ENCODE measurements at regions not wholly inside any gene's neighbourhood (a gene's known extent, or its start where the extent isn't known, plus 50 kb on each side); places are given as distances from the start of the nearest gene placed in this dataset.
"Not testable (repeated sequence)": the region's sequence is repeated elsewhere in the genome, so short reads cannot be mapped to it uniquely, and the experiment has no call there.

DNA sequence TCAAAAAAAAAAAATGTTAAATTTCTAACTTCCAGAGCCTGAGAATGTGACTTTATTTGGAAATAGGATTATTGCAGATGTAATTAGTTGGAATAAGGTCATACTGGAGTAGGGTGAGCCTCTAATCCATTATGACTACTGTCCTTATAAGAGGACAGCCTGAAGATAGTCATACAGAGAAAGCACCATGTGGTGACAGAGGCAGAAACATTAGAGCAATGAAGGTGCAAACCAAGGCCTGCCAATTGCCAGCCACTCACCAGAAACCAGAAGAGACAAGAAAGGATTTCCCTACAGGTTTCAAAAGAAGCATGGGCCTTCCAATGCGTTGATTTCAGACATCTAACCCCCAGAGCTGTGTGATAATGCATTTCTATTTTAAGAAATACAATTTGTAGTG, 659.2 kb upstream of the CHD1 start:
- intact Hi-C loops (cut with DNase I): no loop called here
- no peak overlapping the region for H3K9ac ChIP-seq (ENCODE audit: low read depth in 2 of 2, low read length in 2 of 2)
- no peak overlapping the region for H3K4me3 ChIP-seq
- H3K27ac ChIP-seq: no peak overlapping the region
- H3K9me3 ChIP-seq: no peaks in the 10 kb centered on the region
- H3K27me3 ChIP-seq: no peaks in the 10 kb centered on the region
- TF ChIP-seq, protein P1, sequence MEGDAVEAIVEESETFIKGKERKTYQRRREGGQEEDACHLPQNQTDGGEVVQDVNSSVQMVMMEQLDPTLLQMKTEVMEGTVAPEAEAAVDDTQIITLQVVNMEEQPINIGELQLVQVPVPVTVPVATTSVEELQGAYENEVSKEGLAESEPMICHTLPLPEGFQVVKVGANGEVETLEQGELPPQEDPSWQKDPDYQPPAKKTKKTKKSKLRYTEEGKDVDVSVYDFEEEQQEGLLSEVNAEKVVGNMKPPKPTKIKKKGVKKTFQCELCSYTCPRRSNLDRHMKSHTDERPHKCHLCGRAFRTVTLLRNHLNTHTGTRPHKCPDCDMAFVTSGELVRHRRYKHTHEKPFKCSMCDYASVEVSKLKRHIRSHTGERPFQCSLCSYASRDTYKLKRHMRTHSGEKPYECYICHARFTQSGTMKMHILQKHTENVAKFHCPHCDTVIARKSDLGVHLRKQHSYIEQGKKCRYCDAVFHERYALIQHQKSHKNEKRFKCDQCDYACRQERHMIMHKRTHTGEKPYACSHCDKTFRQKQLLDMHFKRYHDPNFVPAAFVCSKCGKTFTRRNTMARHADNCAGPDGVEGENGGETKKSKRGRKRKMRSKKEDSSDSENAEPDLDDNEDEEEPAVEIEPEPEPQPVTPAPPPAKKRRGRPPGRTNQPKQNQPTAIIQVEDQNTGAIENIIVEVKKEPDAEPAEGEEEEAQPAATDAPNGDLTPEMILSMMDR (IDR thresholded peaks at IDR 0.05): no peak
- no peaks in the 10 kb centered on the region for H3K4me1 ChIP-seq
- H3K36me3 ChIP-seq: no peaks in the 10 kb centered on the region
- DNase-seq: no peak

DNA sequence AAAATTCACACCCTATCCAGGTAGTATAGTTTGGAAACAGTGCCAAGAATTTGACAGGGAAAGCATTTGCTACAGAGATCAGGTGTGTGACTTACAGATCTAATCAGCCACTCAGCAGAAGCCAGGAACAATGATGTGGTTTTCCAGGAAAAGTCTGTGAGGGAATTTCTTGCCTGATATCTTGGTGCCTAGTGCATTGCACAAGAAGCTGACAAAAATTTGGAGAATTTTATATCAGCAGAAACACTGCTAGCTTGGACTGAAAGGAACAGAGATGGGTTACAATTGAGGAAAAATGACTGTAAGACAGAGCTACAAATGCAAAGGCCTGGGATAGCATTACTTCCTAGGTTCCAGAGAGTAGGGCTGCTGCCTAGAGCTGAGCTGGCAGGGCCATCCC, 658.1 kb upstream of the CHD1 start:
- intact Hi-C loops (cut with DNase I): no loop called here
- Histone ChIP-seq H3K27ac (no peak overlapping the region), H3K9ac (ENCODE audit: low read depth in 2 of 2, low read length in 2 of 2) (no peak overlapping the region), H3K36me3 (no peaks in the 10 kb centered on the region), H3K4me1 (no peaks in the 10 kb centered on the region), H3K27me3 (no peaks in the 10 kb centered on the region), H3K4me3 (no peak overlapping the region), H3K9me3 (no peaks in the 10 kb centered on the region)
- TF ChIP-seq, protein P1 (IDR thresholded peaks at IDR 0.05): no peak
- DNase-seq: no peak

DNA sequence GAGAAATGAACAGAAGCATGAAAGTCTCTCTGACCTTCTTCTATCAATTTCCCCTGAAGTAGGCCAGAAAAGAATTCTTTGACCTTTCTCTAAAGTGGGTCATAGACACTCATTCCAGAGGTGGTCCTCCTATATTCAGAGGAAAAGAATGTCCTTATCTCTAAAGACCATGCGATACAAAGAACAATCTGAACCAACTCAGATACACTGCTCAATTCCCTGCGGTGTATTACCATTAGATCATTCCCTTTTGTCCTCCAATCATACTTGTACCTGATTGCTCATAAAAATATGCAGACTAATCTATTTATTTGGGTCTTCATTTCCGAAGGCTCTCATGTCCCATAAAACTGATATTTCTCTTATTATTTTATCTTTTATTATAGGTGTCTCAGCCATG, 652.4 kb upstream of the CHD1 start:
- H3K9me3 ChIP-seq; H3K27me3 ChIP-seq; intact Hi-C loops (cut with DNase I); H3K36me3 ChIP-seq; H3K4me1 ChIP-seq; H3K9ac ChIP-seq (ENCODE audit: low read depth in 2 of 2, low read length in 2 of 2); H3K4me3 ChIP-seq; DNase-seq; H3K27ac ChIP-seq: not testable (repeated sequence)

DNA sequence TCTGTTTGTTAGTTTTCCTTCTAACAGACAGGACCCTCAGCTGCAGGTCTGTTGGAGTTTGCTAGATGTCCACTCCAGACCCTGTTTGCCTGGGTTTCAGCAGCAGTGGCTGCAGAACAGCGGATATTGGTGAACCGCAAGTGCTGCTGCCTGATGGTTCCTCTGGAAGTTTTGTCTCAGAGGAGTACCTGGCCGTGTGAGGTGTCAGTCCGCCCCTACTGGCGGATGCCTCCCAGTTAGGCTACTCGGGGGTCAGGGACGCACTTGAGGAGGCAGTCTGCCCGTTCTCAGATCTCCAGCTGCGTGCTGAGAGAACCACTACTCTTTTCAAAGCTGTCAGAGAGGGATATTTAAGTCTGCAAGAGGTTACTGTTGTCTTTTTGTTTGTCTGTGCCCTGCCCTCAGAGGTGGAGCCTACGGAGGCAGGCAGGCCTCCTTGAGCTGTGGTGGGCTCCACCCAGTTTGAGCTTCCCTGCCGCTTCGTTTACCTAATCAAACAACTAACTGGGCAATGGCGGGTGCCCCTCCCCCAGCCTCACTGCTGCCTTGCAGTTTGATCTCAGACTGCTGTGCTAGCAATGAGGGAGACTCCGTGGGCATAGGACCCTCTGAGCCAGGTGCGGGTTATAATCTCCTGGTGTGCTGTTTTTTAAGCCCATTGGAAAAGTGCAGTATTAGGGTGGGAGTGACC, 634.3 kb upstream of the CHD1 start:
- H3K9me3 ChIP-seq; H3K27ac ChIP-seq; H3K4me3 ChIP-seq; H3K36me3 ChIP-seq; H3K27me3 ChIP-seq; intact Hi-C loops (cut with DNase I); H3K9ac ChIP-seq (ENCODE audit: low read depth in 2 of 2, low read length in 2 of 2); H3K4me1 ChIP-seq; DNase-seq: not testable (repeated sequence)

DNA sequence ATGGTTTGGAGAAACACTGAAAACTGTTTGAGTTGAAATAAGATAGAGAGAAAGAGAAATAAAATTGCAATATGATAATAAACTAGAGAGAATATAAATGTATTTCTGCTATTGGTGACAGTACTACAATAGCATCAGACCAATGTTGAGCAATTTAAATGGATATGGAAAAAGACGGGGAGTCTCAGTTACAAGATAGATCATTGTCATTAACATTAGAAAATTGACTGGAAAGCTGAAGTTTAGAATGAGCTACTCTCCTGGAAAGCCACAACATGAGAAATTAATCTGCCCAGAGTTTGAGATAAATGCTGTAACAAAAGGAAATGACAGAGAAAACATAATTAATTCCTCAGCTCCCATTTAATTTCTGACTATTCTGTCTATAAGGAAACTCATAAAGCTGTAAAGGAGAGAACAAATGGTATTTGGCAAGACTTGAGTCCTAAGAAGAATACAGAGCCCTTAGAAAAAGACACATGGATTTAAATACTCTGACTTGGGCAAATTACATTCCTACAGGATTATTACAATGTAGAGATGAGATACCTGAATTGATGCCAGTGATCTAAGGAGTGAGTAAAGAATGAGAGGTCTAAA, 624.5 kb upstream of the CHD1 start:
- no peaks in the 10 kb centered on the region for H3K27me3 ChIP-seq
- H3K4me1 ChIP-seq: no peaks in the 10 kb centered on the region
- intact Hi-C loops (cut with DNase I): no loop called here
- H3K4me3 ChIP-seq: no peak overlapping the region
- no peak overlapping the region for H3K27ac ChIP-seq
- TF ChIP-seq, protein P1 (IDR thresholded peaks at IDR 0.05): no peak
- H3K9me3 ChIP-seq: no peaks in the 10 kb centered on the region
- no peak overlapping the region for H3K9ac ChIP-seq (ENCODE audit: low read depth in 2 of 2, low read length in 2 of 2)
- DNase-seq: no peak
- H3K36me3 ChIP-seq: no peaks in the 10 kb centered on the region

DNA sequence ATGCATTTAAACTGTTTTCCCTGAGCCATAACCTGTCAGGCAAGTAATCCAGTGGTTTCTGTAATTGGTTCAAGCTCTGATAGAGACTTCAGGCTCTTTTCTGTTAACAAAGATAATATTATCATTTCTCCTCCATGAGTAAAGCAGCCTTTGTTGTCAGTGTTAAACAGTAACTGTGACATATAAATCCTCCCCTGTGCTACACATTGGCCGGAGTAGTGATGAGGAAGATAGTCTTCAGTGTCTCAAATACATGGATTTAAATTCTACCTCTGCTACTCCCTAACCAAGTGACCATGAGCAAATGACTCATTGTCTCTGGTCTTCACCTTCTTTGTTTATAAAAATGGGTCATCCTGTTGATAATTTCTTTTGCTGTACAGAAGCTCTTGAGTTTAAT, 615.5 kb upstream of the CHD1 start:
- DNase-seq: no peak
- H3K36me3 ChIP-seq: no peaks in the 10 kb centered on the region
- TF ChIP-seq, protein P1 (IDR thresholded peaks at IDR 0.05): no peak
- no peak overlapping the region for H3K4me3 ChIP-seq
- no peak overlapping the region for H3K9ac ChIP-seq (ENCODE audit: low read depth in 2 of 2, low read length in 2 of 2)
- intact Hi-C loops (cut with DNase I): no loop called here
- H3K9me3 ChIP-seq: no peaks in the 10 kb centered on the region
- no peaks in the 10 kb centered on the region for H3K27me3 ChIP-seq
- no peak overlapping the region for H3K27ac ChIP-seq
- H3K4me1 ChIP-seq: no peaks in the 10 kb centered on the region
